HL-60 (cell line): ENCODE measurements at regions not wholly inside any gene's neighbourhood (a gene's known extent, or its start where the extent isn't known, plus 50 kb on each side); places are given as distances from the start of the nearest gene placed in this dataset.

Experiments used
- DNase-seq, 2 experiments: peaks; one replicate each; pipeline ENCODE4 v3.0.0-alpha.2; 2010 to 2020; ENCODE audit warnings: low read depth in 1 of 2, low spot score in 1 of 2
- H3K27ac ChIP-seq: fragments of 250-450 bp; sonication (Bioruptor Pico); replicated peaks from 2 replicates; pipeline ENCODE4 v1.5.1; 2020; ENCODE audit warnings: mild to moderate bottlenecking, moderate library complexity
- H3K27me3 ChIP-seq: fragments of 250-450 bp; sonication (Bioruptor Pico); 2 replicates; pipeline ENCODE4 v1.5.1; 2021; ENCODE audit warnings: mild to moderate bottlenecking, moderate library complexity; ENCODE audit not compliant: insufficient read depth, poor library complexity, severe bottlenecking
- H3K4me3 ChIP-seq: replicated peaks from 2 replicates; pipeline ENCODE4 v1.5.1; 2011; ENCODE audit warnings: mild to moderate bottlenecking, control low read depth, low read length; ENCODE audit not compliant: insufficient read depth
- GABPA ChIP-seq: IDR thresholded peaks from 2 replicates; pipeline ENCODE4 v1.6.1; 2012; ENCODE audit warnings: low read depth
- POLR2AphosphoS5 ChIP-seq: IDR thresholded peaks from 2 replicates; pipeline ENCODE4 v1.6.1; 2012; ENCODE audit warnings: low read depth
- SPI1 ChIP-seq: IDR thresholded peaks from 2 replicates; pipeline ENCODE4 v1.6.1; 2012; ENCODE audit warnings: low read depth, mild to moderate bottlenecking, borderline replicate concordance
- TF ChIP-seq, protein P1 (sequence below): IDR thresholded peaks from one replicate; pipeline ENCODE4 v1.5.1; 2011; ENCODE audit warnings: low read length, control low read depth, inconsistent platforms; ENCODE audit not compliant: insufficient read depth
- TF ChIP-seq, protein P2 (sequence below): IDR thresholded peaks from 2 replicates; pipeline ENCODE4 v1.6.1; 2012; ENCODE audit warnings: low read depth; ENCODE audit not compliant: insufficient replicate concordance

DNA sequence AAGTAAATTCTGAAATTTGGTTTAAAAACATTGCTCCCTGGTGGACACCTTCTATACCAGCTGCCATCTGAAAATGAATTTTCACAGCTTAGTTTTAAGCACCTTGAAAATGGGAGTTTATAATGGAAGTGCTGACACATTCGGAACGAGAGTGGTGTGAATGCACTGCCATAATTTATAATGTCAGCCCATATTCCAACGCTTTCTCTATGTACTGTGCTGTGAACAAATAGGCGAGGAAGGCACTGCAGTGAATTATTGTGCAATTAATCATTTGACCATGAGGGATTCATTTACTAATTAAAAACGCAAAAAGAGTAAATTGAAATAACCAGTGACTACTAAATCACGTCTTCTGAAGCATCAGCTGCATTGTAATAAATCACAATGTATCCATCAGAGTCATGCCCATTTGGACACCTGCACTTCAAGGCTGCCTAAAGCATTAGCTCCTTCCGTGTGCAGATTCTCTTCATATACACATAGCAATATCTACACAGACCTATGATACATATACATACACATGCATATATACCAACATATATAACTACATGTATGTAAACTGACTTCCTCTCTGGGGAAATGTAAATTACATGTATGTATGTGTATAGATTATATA is 699.8 kb downstream of the GALR1 start:
- H3K27me3 ChIP-seq: peaks cover 2% of the 10 kb centered on the region
- no peak for DNase-seq
- TF ChIP-seq, protein P1, sequence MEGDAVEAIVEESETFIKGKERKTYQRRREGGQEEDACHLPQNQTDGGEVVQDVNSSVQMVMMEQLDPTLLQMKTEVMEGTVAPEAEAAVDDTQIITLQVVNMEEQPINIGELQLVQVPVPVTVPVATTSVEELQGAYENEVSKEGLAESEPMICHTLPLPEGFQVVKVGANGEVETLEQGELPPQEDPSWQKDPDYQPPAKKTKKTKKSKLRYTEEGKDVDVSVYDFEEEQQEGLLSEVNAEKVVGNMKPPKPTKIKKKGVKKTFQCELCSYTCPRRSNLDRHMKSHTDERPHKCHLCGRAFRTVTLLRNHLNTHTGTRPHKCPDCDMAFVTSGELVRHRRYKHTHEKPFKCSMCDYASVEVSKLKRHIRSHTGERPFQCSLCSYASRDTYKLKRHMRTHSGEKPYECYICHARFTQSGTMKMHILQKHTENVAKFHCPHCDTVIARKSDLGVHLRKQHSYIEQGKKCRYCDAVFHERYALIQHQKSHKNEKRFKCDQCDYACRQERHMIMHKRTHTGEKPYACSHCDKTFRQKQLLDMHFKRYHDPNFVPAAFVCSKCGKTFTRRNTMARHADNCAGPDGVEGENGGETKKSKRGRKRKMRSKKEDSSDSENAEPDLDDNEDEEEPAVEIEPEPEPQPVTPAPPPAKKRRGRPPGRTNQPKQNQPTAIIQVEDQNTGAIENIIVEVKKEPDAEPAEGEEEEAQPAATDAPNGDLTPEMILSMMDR: no peak
- TF ChIP-seq SPI1: no peak
- TF ChIP-seq GABPA: no peak
- TF ChIP-seq, protein P2, sequence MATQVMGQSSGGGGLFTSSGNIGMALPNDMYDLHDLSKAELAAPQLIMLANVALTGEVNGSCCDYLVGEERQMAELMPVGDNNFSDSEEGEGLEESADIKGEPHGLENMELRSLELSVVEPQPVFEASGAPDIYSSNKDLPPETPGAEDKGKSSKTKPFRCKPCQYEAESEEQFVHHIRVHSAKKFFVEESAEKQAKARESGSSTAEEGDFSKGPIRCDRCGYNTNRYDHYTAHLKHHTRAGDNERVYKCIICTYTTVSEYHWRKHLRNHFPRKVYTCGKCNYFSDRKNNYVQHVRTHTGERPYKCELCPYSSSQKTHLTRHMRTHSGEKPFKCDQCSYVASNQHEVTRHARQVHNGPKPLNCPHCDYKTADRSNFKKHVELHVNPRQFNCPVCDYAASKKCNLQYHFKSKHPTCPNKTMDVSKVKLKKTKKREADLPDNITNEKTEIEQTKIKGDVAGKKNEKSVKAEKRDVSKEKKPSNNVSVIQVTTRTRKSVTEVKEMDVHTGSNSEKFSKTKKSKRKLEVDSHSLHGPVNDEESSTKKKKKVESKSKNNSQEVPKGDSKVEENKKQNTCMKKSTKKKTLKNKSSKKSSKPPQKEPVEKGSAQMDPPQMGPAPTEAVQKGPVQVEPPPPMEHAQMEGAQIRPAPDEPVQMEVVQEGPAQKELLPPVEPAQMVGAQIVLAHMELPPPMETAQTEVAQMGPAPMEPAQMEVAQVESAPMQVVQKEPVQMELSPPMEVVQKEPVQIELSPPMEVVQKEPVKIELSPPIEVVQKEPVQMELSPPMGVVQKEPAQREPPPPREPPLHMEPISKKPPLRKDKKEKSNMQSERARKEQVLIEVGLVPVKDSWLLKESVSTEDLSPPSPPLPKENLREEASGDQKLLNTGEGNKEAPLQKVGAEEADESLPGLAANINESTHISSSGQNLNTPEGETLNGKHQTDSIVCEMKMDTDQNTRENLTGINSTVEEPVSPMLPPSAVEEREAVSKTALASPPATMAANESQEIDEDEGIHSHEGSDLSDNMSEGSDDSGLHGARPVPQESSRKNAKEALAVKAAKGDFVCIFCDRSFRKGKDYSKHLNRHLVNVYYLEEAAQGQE: no peak
- no peak for TF ChIP-seq POLR2AphosphoS5
- no peak overlapping the region for H3K4me3 ChIP-seq
- no peak overlapping the region for H3K27ac ChIP-seq

DNA sequence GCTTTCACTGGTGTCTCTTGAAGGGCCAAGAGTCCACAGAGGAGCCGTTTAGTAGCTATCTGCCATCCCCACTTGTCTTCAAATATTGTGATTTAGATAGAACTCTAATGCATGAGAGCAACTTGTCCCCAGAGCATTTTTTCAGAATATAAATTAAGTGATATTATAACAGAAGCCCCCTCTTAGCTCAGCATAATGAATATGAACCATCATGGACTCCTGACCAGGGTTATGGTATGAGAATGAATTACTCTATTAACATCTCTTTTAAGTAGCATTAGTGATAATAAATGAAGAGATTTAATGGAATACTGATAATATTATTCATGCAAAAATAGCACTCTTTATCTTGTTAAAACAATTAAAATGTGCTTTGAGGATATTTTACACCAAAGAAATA is 709.6 kb downstream of the GALR1 start:
- Histone ChIP-seq H3K27ac (no peak overlapping the region), H3K27me3 (no peaks in the 10 kb centered on the region), H3K4me3 (no peak overlapping the region)
- DNase-seq: no peak
- TF ChIP-seq GABPA: no peak
- TF ChIP-seq SPI1: no peak
- no peak for TF ChIP-seq POLR2AphosphoS5
- TF ChIP-seq, protein P2: no peak
- TF ChIP-seq, protein P1: no peak

DNA sequence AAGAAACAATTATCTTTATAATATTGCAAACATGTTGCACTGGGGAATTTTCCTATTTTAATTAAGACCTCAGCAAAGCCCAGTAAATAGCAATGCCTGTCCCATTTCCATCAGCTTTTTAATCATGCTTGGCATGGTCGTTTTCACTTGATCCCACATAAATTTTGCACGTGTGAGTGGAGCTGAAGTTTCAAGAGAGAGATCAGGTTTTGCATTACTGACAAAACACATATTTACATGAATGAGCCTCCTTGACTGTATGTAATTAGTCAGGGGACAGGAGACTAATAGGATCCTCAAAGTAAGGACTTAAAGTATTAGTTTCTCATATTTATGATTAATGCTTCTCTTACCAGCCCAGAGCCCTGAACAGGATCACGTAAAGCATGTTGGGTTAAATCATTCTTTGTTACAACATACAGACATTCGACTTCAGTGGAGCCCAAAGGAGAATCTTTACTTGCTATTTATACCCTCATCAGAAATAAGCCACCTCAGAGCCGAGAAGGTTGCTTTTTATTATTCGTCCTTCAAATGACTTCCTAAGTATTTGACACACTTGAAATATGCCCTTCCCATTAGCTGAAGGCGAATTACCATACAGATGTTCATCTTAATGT is 711.3 kb downstream of the GALR1 start:
- DNase-seq: no peak

More for the DNA sequence above, 711.3 kb downstream of the GALR1 start:
- no peaks in the 10 kb centered on the region for H3K27me3 ChIP-seq
- H3K4me3 ChIP-seq: no peak overlapping the region
- H3K27ac ChIP-seq: no peak overlapping the region
- TF ChIP-seq, protein P2: no peak
- TF ChIP-seq, protein P1: no peak
- TF ChIP-seq GABPA: no peak
- TF ChIP-seq POLR2AphosphoS5: no peak
- no peak for TF ChIP-seq SPI1
